ENCODE measurements at regions not wholly inside any gene's neighbourhood (a gene's known extent, or its start where the extent isn't known, plus 50 kb on each side); places are given as distances from the start of the nearest gene placed in this dataset.
"Not testable (repeated sequence)": the region's sequence is repeated elsewhere in the genome, so short reads cannot be mapped to it uniquely, and the experiment has no call there.

DNA sequence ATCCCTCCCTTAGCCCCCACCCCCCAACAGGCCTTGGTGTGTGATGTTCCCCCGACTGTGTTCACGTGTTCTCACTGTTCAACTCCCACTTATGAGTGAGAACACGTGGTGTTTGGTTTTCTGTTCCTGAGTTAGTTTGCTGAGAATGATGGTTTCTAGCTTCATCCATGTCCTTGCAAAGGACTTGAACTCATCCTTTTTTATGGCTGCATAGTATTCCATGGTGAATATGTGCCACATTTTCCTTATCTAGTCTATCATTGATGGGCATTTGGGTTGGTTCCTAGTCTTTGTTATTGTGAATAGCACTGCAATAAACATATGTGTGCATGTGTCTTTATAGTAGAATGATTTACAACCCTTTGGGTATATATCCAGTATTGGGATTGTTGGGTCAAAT is 330.4 kb downstream of the OMA1 start:
- TF ChIP-seq, protein P1, sequence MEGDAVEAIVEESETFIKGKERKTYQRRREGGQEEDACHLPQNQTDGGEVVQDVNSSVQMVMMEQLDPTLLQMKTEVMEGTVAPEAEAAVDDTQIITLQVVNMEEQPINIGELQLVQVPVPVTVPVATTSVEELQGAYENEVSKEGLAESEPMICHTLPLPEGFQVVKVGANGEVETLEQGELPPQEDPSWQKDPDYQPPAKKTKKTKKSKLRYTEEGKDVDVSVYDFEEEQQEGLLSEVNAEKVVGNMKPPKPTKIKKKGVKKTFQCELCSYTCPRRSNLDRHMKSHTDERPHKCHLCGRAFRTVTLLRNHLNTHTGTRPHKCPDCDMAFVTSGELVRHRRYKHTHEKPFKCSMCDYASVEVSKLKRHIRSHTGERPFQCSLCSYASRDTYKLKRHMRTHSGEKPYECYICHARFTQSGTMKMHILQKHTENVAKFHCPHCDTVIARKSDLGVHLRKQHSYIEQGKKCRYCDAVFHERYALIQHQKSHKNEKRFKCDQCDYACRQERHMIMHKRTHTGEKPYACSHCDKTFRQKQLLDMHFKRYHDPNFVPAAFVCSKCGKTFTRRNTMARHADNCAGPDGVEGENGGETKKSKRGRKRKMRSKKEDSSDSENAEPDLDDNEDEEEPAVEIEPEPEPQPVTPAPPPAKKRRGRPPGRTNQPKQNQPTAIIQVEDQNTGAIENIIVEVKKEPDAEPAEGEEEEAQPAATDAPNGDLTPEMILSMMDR (IDR thresholded peaks at IDR 0.05; ENCODE audit: low read depth, low read length, missing input control) = not testable (repeated sequence)
- not testable (repeated sequence) for TF ChIP-seq RAD21 (IDR thresholded peaks at IDR 0.05); SP1 (IDR thresholded peaks at IDR 0.05); GABPA (IDR thresholded peaks at IDR 0.05 in 1 of 2, conservative IDR thresholded peaks at IDR 0.05 in 1 of 2); EGR1 (IDR thresholded peaks at IDR 0.05; ENCODE audit: low read depth in 2 of 2)
- TF ChIP-seq, protein P2, sequence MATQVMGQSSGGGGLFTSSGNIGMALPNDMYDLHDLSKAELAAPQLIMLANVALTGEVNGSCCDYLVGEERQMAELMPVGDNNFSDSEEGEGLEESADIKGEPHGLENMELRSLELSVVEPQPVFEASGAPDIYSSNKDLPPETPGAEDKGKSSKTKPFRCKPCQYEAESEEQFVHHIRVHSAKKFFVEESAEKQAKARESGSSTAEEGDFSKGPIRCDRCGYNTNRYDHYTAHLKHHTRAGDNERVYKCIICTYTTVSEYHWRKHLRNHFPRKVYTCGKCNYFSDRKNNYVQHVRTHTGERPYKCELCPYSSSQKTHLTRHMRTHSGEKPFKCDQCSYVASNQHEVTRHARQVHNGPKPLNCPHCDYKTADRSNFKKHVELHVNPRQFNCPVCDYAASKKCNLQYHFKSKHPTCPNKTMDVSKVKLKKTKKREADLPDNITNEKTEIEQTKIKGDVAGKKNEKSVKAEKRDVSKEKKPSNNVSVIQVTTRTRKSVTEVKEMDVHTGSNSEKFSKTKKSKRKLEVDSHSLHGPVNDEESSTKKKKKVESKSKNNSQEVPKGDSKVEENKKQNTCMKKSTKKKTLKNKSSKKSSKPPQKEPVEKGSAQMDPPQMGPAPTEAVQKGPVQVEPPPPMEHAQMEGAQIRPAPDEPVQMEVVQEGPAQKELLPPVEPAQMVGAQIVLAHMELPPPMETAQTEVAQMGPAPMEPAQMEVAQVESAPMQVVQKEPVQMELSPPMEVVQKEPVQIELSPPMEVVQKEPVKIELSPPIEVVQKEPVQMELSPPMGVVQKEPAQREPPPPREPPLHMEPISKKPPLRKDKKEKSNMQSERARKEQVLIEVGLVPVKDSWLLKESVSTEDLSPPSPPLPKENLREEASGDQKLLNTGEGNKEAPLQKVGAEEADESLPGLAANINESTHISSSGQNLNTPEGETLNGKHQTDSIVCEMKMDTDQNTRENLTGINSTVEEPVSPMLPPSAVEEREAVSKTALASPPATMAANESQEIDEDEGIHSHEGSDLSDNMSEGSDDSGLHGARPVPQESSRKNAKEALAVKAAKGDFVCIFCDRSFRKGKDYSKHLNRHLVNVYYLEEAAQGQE (IDR thresholded peaks at IDR 0.05) = not testable (repeated sequence)
- TF ChIP-seq, protein P3, sequence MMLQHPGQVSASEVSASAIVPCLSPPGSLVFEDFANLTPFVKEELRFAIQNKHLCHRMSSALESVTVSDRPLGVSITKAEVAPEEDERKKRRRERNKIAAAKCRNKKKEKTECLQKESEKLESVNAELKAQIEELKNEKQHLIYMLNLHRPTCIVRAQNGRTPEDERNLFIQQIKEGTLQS (IDR thresholded peaks at IDR 0.05) = not testable (repeated sequence)
- TF ChIP-seq, protein P4, sequence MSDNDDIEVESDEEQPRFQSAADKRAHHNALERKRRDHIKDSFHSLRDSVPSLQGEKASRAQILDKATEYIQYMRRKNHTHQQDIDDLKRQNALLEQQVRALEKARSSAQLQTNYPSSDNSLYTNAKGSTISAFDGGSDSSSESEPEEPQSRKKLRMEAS (IDR thresholded peaks at IDR 0.05) = not testable (repeated sequence)

All from liver (tissue), 3 donors.